ENCODE measurements at regions not wholly inside any gene's neighbourhood (a gene's known extent, or its start where the extent isn't known, plus 50 kb on each side); places are given as distances from the start of the nearest gene placed in this dataset.
"Not testable (repeated sequence)": the region's sequence is repeated elsewhere in the genome, so short reads cannot be mapped to it uniquely, and the experiment has no call there.

DNA sequence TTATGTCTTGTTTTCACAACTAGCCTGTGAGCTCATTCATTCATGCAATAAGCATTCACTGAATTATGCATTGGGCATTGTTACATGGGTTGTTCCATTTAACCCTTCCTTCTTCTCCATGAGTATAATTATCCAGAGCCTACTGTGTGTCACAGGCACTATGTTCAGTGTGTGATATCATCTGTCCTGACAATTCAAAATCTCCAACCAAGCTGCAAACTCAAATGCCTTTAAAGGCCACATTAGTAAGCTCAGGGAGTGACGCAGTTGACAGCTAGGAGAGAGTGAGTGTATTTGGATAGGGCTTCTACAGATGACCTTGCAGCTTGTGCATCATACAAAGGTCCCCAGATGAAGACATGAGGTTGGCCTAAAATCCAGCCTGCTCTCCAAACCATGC is 289.5 kb downstream of the OMA1 start:
- DNase-seq (ENCODE audit: extremely low read depth in 1 of 2, low read depth in 1 of 2): no peak

DNA sequence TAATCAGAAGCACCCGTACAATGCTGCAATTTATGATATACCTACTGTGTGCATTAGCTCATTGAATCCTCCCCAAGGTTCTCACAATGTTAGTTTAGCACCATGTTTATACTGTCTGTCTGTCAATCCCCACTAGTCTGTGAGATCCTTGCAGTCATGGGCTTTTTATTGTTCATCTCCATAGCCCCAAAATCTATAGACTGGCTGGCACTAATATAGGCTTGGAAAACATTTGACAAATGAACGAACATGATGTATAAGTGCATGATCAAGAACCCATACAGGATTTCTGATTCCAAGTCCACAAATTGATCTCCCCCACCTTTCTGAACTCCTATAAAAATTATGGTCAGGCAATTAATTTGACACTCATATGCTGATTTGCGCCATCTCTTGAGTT is 290.0 kb downstream of the OMA1 start:
- no peak for DNase-seq (ENCODE audit: extremely low read depth in 1 of 2, low read depth in 1 of 2)

DNA sequence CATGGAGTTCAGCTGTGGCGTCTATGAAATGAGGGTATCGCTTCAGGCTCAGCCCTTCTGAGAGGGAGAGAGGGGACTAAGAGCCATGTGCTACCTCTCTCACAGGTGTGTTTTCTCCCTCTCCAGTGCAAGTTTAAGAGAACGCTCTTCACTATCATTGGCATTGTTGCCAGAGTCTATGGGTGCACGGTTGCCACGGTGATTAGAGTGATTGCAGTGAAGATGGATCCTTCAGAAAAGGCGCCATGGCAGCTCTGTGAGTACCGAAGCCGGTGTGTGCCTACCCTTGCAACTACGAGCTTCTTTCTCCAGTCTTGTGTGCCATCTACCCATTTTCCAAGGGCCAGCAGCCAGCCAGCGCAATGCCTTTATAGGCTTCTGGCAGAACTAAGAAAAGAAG is 290.5 kb downstream of the OMA1 start:
- DNase-seq (ENCODE audit: extremely low read depth in 1 of 2, low read depth in 1 of 2): no peak

DNA sequence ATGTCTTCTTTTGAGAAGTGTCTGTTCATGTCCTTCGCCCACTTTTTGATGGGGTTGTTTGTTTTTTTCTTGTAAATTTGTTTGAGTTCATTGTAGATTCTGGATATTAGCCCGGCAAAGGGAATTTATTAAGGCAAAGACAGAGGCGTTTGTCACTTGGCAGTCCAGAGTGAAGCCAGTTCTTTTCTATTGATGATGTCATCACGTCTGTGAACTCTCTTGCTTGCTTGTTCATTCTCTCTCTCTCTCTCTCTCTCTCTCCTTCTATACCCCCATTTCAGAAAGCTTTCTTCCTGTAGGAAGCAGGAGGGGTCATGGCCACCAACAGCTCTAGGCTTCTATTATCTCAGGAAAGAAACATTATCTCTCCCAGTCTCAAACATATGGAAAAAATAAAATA is 291.3 kb downstream of the OMA1 start:
- no peak for DNase-seq (ENCODE audit: extremely low read depth in 1 of 2, low read depth in 1 of 2)

DNA sequence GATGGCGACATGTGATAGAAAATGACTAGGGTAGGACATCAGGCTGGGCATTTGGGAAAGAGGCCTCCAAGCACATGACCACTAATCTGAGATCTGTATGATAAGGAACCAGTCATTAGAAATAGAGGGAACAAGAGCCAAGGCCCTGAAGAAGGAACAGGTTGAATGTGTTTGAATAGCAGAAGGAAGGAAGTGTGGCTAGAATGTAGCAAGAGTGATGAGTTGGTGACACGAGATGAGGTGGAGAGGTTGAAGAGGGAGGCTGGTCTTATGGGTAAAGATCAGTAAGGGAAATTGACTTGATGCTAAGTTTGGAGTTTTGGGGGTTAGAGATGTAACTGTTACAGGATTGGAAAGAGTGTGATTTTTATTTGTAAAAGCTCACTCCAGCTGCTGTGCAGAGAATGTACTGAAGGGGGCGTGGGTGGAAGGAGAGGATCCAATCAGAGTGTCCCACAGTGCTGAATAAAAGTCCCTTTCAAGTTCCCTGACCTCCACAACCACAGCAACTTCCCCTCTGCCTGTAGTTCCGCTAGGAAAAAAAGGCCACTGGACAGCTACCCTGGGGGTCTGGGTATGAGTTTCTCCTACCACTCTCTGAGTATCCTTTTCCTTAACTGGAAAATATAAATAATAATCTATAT is 295.0 kb downstream of the OMA1 start:
- no peak for DNase-seq (ENCODE audit: extremely low read depth in 1 of 2, low read depth in 1 of 2)

DNA sequence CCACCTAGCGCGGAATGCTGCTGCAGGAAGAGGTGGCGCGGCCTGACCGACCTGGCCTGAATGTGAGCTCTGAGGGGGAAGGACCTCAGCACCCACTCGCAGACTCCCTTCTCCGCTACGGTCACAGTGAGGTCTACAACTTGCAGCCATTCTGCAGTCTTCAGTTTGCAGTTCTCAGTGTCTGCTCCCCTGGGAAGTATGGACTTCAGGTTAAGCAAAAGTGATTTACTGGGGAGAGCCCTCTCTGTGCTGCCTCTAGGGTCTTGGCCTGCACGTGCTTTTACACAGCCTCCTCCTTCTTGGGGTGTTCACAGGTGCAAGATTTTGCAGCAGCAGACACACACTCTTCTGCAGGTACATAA is 296.0 kb downstream of the OMA1 start:
- DNase-seq (ENCODE audit: extremely low read depth in 1 of 2, low read depth in 1 of 2): no peak

DNA sequence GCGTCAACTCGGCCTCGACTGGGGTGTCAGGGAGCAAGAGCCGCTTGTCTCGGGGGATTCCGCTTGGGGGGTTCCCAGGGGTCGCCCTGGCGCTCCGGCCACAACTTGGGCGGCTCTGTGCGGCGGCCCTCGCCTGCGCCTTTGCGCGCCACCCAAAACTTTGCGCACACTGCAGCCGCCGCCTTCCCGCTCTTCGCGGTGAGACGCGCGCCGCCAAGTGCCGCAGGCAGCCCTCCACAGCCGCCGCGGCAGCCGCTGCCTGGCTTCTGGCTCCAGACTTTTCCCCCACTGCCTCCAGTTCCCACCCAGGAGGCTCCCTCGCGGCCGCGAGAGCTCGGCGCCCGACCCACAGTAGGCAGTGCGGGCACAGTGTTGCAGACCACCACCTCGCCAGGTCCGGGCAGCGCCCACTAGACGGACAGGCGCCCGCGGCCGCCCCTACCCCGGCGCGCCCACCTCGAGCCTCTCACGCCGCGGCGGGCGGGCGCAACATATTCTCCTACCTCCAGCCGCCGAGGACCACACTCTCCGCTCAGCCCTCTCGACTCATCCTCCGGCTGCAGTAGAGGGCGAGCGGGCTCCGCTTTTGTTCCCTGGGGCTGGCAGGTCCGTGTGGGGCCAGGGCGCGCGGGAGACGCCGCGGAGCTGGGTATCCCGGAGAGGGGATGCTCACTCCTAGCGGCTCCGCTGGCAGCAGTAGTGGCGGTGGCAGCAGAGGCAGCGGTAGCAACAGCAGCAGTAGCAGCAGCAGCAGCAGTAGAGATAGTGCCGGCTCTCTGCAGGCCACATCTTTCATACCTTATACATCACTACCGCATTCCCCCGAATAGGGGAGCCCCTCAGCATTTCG is 296.6 kb downstream of the OMA1 start:
- peak in 1 of 2 donors; percentile 4 for DNase-seq (ENCODE audit: extremely low read depth in 1 of 2, low read depth in 1 of 2)

DNA sequence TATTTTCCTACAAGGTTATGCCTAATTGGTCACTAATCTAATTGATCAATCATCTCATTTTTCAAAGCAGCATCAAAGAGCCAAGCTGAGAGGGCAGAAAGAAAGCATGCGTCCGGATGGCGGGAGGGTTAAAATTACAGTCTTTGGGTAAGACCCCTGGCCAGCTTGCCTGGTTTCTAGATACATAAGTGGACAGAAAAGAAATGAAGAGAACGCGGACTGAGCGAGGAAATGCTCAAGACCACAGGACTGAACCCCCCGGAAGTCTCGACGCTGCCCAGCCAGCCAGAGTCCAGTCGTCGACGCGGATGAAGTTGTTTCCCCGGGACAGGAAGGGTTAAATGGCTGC is 297.2 kb downstream of the OMA1 start:
- no peak for DNase-seq (ENCODE audit: extremely low read depth in 1 of 2, low read depth in 1 of 2)

DNA sequence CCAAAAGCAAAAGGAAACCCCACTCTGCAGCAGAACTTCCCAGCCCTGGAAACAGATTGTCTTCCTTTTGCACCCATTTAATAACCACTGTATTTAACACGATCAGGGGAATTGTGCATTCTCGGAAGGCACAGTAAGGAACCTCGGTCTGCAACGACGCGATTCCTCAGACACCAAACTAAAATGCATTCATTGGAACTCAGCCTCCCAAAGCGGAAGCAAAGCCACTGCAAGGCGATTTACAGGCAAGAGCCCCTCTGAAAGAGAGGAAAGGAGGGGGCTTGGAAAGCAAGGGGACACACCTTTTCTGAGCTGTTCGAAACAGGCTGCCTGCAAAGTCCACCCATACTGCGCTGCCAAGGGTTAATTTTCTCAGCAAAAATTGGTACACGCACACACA is 297.7 kb downstream of the OMA1 start:
- DNase-seq (ENCODE audit: extremely low read depth in 1 of 2, low read depth in 1 of 2): no peak

DNA sequence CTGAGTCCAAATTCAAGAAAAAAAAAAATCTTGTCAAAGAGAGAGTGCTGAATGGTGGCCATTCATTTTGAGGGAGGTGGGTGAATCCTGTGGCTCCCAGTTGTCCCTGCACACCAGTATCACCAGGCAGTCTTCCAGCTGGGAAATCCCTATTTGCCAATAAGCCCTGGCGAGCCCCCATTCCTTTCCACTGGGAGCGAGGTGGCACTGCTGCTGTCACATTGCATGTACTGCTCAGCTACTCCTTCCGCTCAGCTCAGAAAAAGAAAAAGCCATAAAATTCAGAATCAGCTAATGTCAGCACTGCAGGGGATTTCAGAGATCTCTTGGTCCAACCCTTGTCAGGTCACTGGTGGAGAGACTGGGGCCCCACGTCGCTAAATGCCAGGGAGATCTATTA is 298.5 kb downstream of the OMA1 start:
- DNase-seq (ENCODE audit: extremely low read depth in 1 of 2, low read depth in 1 of 2): no peak

DNA sequence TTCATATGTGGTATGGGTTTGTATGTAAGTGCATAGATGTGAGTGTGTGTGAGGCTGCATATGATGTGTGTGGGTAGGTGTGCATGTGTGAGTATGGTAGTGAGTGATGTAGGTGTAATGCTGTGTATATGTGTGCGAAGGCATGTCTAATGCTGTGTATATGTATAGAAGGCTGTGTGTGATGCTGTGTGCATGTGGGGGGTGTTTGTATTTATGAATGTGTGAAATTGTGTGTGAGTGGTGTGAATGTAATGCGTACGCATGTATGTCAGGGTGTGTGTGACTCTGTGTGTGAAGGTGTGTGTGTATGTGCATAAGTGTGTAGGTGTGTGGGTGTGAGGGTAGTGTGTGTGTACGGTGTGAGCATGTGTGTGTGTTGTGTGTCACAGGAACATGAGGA is 300.0 kb downstream of the OMA1 start:
- DNase-seq (ENCODE audit: extremely low read depth in 1 of 2, low read depth in 1 of 2): no peak

DNA sequence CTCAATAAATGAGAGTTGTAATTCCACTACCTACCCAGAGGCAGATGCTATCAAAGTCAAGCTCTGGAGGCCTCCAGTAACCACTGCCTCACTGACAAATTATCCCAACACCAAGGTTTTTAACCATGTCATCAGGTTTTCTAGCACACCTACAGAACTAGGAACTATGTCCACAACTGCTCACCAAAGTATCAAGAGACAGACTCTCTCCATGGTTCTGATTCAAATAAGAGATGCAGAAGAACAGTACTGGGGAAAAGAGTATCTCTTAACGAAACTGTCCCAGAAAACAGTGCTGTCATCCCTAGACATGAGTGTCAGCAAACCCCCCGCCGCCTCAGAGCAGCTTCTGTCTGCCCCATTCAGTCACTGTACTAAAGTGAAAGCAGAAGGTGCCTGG is 301.7 kb downstream of the OMA1 start:
- DNase-seq (ENCODE audit: extremely low read depth in 1 of 2, low read depth in 1 of 2): no peak

DNA sequence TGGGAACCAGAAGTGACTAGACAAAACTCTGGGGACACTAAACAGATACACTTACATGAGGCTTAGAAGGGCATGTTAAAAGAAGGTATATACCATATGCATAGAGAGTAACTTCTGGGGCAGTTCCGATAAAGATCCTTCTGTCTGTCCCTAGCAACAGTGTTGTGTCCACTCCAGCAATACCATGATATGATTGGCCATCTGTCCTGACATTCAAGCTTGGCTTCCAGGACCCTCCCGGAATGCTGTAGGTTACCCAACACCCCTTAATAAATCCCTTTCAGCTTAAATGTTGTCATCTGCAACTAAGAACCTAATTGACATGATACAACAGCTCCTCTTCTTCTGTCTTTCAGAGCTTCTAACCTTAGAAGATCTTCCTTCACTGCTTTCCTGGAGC is 307.7 kb downstream of the OMA1 start:
- DNase-seq (ENCODE audit: extremely low read depth in 1 of 2, low read depth in 1 of 2): no peak

DNA sequence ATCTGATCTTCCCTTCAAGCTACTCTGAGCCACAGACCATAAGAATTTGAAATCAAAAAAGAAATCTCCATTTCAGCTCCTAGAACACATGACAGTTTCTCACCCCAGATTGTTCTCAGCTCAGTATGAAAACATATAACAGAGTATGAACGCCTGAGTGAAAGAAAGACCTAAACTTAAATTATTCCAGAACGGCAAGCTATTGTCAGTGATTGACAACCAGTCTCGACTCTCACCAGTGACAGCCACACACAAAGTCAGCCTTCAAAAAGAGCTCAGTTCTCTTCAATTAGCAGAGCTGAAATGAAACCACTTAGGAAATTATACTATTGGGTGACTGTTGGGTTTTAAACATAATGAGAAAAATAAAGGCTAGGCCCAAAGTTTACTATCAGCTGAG is 312.8 kb downstream of the OMA1 start:
- no peak for DNase-seq (ENCODE audit: extremely low read depth in 1 of 2, low read depth in 1 of 2)

DNA sequence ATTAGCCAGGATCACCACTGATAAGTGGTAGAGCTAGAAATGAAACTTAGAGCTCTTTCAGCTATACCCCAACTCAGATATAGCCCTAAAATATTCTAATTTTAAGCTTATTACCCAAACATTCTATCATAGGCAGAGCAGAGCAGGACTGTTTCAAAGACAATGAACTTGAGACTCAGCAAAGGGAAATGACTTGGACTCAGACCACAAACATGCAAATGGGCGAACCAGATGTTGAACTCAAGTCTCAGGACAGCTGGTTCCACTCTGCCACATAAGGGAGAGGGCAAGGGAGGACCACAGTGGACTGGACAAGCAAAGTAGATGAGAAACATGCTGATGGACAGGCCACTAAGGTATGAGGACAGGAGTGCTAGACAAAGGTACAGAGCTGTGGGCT is 315.3 kb downstream of the OMA1 start:
- DNase-seq (ENCODE audit: extremely low read depth in 1 of 2, low read depth in 1 of 2): no peak

DNA sequence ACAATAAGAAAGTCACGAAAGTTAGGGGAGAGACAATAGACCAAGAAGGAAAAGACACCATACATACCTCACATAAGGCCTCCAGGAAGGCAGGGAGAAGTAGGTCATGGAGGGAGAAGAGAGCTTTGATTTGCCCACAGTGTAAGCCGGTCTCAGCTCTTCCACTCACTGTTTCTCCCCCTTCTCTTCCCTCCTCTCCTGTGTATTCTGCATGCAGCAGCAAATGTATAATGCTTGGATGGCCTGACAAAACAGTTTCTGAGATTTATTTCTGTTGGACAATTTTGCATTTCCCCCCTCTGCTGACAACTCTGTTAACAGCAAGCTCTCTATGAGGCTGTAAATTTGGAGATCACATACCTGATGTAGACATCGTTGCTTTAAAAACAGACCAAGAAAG is 318.9 kb downstream of the OMA1 start:
- no peak for DNase-seq (ENCODE audit: extremely low read depth in 1 of 2, low read depth in 1 of 2)

DNA sequence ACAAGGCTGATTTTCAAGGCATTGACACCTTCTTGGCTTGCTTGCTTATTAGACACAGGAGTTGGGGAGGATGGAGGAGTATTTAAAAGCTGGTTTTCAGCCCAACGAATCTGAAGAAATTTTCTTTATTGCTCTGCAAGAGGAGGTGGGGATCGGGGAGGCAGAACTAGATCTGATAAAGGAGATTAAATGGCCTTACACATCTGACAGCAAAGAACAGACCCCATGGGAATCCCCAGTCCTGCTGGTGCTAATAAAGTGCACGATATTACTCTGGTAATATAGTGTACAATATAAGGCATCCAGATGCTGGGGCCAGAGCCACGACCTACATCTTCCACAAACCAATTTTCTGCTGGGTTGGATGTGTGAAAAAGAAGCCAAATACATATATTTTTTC is 323.0 kb downstream of the OMA1 start:
- DNase-seq (ENCODE audit: extremely low read depth in 1 of 2, low read depth in 1 of 2): no peak

DNA sequence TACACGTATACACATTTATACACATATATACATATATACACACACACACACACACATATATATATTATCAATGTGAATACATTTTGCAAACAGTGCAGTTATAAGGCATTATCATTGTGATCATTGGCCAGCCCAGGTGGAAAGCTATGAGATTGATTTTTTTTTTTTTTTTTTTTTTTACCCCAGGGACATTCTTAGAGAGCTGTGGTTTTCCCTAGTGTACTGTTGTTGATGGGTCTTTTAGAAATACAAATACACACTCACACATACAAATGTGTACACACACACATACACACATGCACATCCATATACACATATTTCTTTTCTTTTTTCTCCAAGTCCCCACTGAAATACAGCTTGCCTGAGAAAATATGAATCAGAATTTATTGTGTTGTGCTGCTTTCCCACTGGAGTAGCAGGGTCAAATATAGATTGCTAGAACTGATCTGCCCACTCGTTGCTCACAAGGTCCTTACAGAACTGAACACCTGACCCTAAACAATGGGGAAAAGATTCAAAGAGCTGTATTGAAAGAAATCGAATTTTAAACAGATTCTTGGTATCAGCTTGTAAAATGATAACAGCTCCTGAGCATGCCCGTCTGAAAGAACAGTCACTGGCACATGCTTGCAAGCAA is 325.6 kb downstream of the OMA1 start:
- no peak for DNase-seq (ENCODE audit: extremely low read depth in 1 of 2, low read depth in 1 of 2)

DNA sequence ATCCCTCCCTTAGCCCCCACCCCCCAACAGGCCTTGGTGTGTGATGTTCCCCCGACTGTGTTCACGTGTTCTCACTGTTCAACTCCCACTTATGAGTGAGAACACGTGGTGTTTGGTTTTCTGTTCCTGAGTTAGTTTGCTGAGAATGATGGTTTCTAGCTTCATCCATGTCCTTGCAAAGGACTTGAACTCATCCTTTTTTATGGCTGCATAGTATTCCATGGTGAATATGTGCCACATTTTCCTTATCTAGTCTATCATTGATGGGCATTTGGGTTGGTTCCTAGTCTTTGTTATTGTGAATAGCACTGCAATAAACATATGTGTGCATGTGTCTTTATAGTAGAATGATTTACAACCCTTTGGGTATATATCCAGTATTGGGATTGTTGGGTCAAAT is 330.4 kb downstream of the OMA1 start:
- not testable (repeated sequence) for DNase-seq (ENCODE audit: extremely low read depth in 1 of 2, low read depth in 1 of 2)

DNA sequence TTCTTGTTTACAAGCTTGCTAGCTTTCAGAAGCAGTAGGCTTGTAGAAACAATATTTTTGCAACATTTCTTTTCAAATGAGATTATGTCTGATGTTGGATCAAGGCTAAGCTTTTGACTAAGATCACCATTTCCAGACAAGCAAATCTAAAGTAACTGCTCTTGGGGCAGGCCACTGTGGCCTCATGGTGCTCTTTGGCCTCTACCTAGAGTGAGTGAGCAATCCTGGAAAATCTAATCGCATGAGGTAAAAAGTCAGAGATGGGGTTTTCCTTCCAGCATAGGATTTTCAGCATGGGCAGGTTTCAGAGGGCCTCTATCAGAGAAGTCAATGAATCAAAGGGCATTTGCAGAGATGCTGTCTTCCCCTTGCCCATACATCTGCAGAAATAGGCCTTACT is 331.9 kb downstream of the OMA1 start:
- DNase-seq (ENCODE audit: extremely low read depth in 1 of 2, low read depth in 1 of 2): no peak

DNA sequence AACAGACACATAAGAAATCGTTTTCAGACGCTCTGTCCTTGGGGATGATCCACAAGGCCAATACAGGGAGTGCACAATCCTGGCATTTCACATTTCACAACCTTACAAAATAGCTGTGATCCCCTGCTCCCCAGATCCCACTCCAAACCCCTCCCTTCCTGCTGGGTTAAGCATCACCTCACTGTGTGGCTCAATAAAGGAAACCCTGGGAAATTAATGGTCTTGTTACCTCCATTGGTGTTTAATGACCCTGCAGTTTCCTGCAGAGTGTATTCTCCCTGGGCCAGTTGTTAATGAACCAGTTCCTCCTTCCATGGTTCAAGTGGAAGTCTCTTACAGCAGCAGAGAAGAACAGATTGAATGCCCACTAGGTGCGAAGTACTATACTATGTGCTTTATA is 334.7 kb downstream of the OMA1 start:
- DNase-seq (ENCODE audit: extremely low read depth in 1 of 2, low read depth in 1 of 2): no peak

DNA sequence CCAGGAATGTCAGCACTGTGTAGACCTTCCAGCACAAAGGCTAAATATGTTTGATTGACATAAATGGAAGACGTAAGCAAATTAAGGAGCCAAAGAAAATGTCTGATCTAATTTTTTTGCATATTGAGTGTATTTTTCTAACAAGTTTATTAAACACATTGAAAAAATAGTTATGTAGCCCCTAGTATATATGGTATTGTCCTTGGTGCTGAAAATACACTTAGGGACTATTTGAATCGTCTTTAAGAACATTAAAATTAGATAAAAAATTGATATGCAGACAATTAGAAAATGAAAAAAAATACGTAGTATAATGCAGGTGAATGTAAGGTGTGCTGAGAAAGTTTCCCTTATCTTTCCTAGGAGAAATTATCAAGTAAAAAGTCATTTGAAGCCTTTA is 337.0 kb downstream of the OMA1 start:
- DNase-seq (ENCODE audit: extremely low read depth in 1 of 2, low read depth in 1 of 2): no peak
